ENCODE measurements at regions not wholly inside any gene's neighbourhood (a gene's known extent, or its start where the extent isn't known, plus 50 kb on each side); places are given as distances from the start of the nearest gene placed in this dataset.

GRCh38 chr2:144607891-144608521 lies 88.1 kb upstream of the ZEB2 start:
- WGBS (ENCODE audit: extremely low coverage, insufficient read length, low lambda C conversion rate) = no CpG with 5 or more reads among the region's 7 CpGs
- no peak overlapping the region for H3K27ac Mint-ChIP-seq

More at GRCh38 chr2:144607891-144608521, 88.1 kb upstream of the ZEB2 start:
- Histone ChIP-seq H3K9ac (ENCODE audit: extremely low read depth, insufficient read length, low read length) (no peak overlapping the region), H3K9me3 (ENCODE audit: control insufficient read depth, low read depth, low read length) (no peaks in the 10 kb centered on the region), H2BK12ac (ENCODE audit: insufficient read length, low read depth, low read length) (no peak overlapping the region), H3K79me2 (ENCODE audit: insufficient read depth, low read length) (no peaks in the 10 kb centered on the region), H3K14ac (ENCODE audit: insufficient read depth, low read length) (no peak overlapping the region), H3K4me1 (ENCODE audit: insufficient read depth, low read length) (no peaks in the 10 kb centered on the region), H3K79me1 (ENCODE audit: insufficient read depth, low read depth, low read length, poor library complexity, severe bottlenecking) (no peaks in the 10 kb centered on the region), H3K23me2 (ENCODE audit: insufficient read length, low read depth, low read length, poor library complexity, severe bottlenecking) (no peaks in the 10 kb centered on the region), H3K4ac (ENCODE audit: low read depth, low read length) (no peak overlapping the region), H3K56ac (ENCODE audit: insufficient read length, low read depth, low read length) (no peak overlapping the region), H2BK15ac (ENCODE audit: low read depth, low read length) (no peak overlapping the region), H3K18ac (ENCODE audit: insufficient read length, low read depth, low read length) (no peak overlapping the region), H2BK5ac (ENCODE audit: insufficient read length, low read length) (no peak overlapping the region), H4K20me1 (ENCODE audit: control insufficient read depth, insufficient read depth, insufficient read length) (no peaks in the 10 kb centered on the region), H2BK20ac (ENCODE audit: low read depth, low read length, poor library complexity, severe bottlenecking) (no peak overlapping the region), H2AK5ac (ENCODE audit: insufficient read length, low read length) (no peak overlapping the region), H4K5ac (ENCODE audit: insufficient read length, low read depth, low read length) (no peak overlapping the region), H2AFZ (ENCODE audit: low read length) (no peak overlapping the region), H3K23ac (ENCODE audit: insufficient read length, low read depth, low read length) (no peak overlapping the region), H3K4me2 (ENCODE audit: insufficient read depth, insufficient read length, low read length) (no peak overlapping the region), H4K8ac (replicated peaks; ENCODE audit: insufficient read length, low read depth, low read length) (no peak overlapping the region), H3T11ph (ENCODE audit: low read length) (no peak overlapping the region), H2BK120ac (ENCODE audit: low read depth, low read length, poor library complexity, severe bottlenecking) (no peak overlapping the region), H3K27me3 (ENCODE audit: insufficient read depth, low read length) (no peaks in the 10 kb centered on the region), H3K27ac (ENCODE audit: insufficient read length, low read depth, low read length) (no peak overlapping the region), H4K91ac (ENCODE audit: insufficient read length, low read depth, low read length) (no peak overlapping the region)
- TF ChIP-seq, protein P1, sequence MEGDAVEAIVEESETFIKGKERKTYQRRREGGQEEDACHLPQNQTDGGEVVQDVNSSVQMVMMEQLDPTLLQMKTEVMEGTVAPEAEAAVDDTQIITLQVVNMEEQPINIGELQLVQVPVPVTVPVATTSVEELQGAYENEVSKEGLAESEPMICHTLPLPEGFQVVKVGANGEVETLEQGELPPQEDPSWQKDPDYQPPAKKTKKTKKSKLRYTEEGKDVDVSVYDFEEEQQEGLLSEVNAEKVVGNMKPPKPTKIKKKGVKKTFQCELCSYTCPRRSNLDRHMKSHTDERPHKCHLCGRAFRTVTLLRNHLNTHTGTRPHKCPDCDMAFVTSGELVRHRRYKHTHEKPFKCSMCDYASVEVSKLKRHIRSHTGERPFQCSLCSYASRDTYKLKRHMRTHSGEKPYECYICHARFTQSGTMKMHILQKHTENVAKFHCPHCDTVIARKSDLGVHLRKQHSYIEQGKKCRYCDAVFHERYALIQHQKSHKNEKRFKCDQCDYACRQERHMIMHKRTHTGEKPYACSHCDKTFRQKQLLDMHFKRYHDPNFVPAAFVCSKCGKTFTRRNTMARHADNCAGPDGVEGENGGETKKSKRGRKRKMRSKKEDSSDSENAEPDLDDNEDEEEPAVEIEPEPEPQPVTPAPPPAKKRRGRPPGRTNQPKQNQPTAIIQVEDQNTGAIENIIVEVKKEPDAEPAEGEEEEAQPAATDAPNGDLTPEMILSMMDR (conservative IDR thresholded peaks at IDR 0.05) = no peak
- no peak for DNase-seq
- no peaks in the 10 kb centered on the region for H3K27me3 Mint-ChIP-seq (ENCODE audit: low read depth)
- H3K4me3 Mint-ChIP-seq = no peak overlapping the region
- H3K36me3 Mint-ChIP-seq (ENCODE audit: insufficient read depth in 1 of 3, low read depth in 3 of 3) = no peaks in the 10 kb centered on the region
- H3K4me1 Mint-ChIP-seq = no peaks in the 10 kb centered on the region
- no peaks in the 10 kb centered on the region for H3K9me3 Mint-ChIP-seq
